SK-N-MC (cell line): ENCODE measurements at regions not wholly inside any gene's neighbourhood (a gene's known extent, or its start where the extent isn't known, plus 50 kb on each side); places are given as distances from the start of the nearest gene placed in this dataset.

Source experiments
- DNase-seq: peaks from one replicate; pipeline ENCODE4 v3.0.0-alpha.2; 2011; ENCODE audit warnings: low read depth, low spot score
- H3K27ac ChIP-seq: fragments of 200-600 bp; sonication (generic); 2 replicates; pipeline ENCODE4 v1.5.1; 2016; ENCODE audit warnings: mixed run types
- H3K36me3 ChIP-seq: fragments of 200-600 bp; sonication (generic); 2 replicates; pipeline ENCODE4 v1.6.1; 2017; ENCODE audit warnings: antibody characterized with exemption, low read length, mixed read lengths; ENCODE audit not compliant: insufficient read depth
- H3K4me3 ChIP-seq: fragments of 200-600 bp; sonication (generic); 2 replicates; pipeline ENCODE4 v1.5.1; 2016
- H3K9ac ChIP-seq: fragments of 200-600 bp; sonication (generic); 2 replicates; pipeline ENCODE4 v1.8.0; 2017; ENCODE audit warnings: mixed run types, mixed read lengths; ENCODE audit not compliant: insufficient read length
- H3K9me3 ChIP-seq: fragments of 200-600 bp; sonication (generic); 2 replicates; pipeline ENCODE4 v1.6.1; 2017; ENCODE audit warnings: low read depth, mild to moderate bottlenecking, antibody characterized with exemption, low read length, moderate library complexity, mixed read lengths
- EZH2 ChIP-seq: fragments of 200-600 bp; sonication (generic); IDR thresholded peaks from one replicate; pipeline ENCODE4 v1.6.1; 2017; ENCODE audit warnings: antibody characterized with exemption
- FOXP2 ChIP-seq: optimal IDR thresholded peaks from 2 replicates; pipeline ENCODE3; 2011; ENCODE audit warnings: mild to moderate bottlenecking, moderate library complexity; ENCODE audit not compliant: insufficient read depth; ENCODE audit errors: extremely low read length, control extremely low read depth
- POLR2AphosphoS5 ChIP-seq: IDR thresholded peaks from 2 replicates; pipeline ENCODE4 v1.6.1; 2012; ENCODE audit warnings: mild to moderate bottlenecking, low read depth, low read length, borderline replicate concordance

GRCh38 chr9:107591781-107592180, 102.2 kb upstream of the KLF4 start:
- Histone ChIP-seq H3K4me3 (no peak overlapping the region), H3K27ac (no peak overlapping the region), H3K36me3 (no peaks in the 10 kb centered on the region), H3K9ac (no peak overlapping the region), H3K9me3 (no peaks in the 10 kb centered on the region)
- DNase-seq = no peak
- TF ChIP-seq POLR2AphosphoS5 (no peak), EZH2 (no peak), FOXP2 (no peak)

- Histone ChIP-seq H3K9ac (no peak overlapping the region), H3K27ac (no peak overlapping the region), H3K36me3 (no peaks in the 10 kb centered on the region), H3K4me3 (no peak overlapping the region), H3K9me3 (no peaks in the 10 kb centered on the region)
- TF ChIP-seq EZH2 (no peak), POLR2AphosphoS5 (no peak), FOXP2 (no peak)
- no peak for DNase-seq
Observed at GRCh38 chr9:107588393-107588792, 98.8 kb upstream of the KLF4 start.

GRCh38 chr9:107587191-107587963, 97.8 kb upstream of the KLF4 start:
- no peak for DNase-seq
- H3K27ac ChIP-seq = no peak overlapping the region
- H3K9ac ChIP-seq = no peak overlapping the region
- no peak for TF ChIP-seq FOXP2
- TF ChIP-seq POLR2AphosphoS5 = no peak
- TF ChIP-seq EZH2 = no peak
- H3K4me3 ChIP-seq = no peak overlapping the region
- H3K9me3 ChIP-seq = no peaks in the 10 kb centered on the region
- H3K36me3 ChIP-seq = no peaks in the 10 kb centered on the region

- no peak overlapping the region for H3K27ac ChIP-seq
- DNase-seq = no peak
- no peak overlapping the region for H3K9ac ChIP-seq
- no peaks in the 10 kb centered on the region for H3K36me3 ChIP-seq
- TF ChIP-seq FOXP2 (no peak), POLR2AphosphoS5 (no peak), EZH2 (no peak)
- H3K4me3 ChIP-seq = no peak overlapping the region
- no peaks in the 10 kb centered on the region for H3K9me3 ChIP-seq
Observed at GRCh38 chr9:107586493-107586892, 96.9 kb upstream of the KLF4 start.

GRCh38 chr9:107585465-107585864, 95.9 kb upstream of the KLF4 start:
- Histone ChIP-seq H3K4me3 (no peak overlapping the region), H3K36me3 (no peaks in the 10 kb centered on the region), H3K9ac (no peak overlapping the region), H3K9me3 (no peaks in the 10 kb centered on the region), H3K27ac (no peak overlapping the region)
- DNase-seq = no peak
- TF ChIP-seq POLR2AphosphoS5 = no peak
- no peak for TF ChIP-seq FOXP2
- no peak for TF ChIP-seq EZH2

- Histone ChIP-seq H3K9ac (no peak overlapping the region), H3K9me3 (no peaks in the 10 kb centered on the region), H3K27ac (no peak overlapping the region), H3K4me3 (no peak overlapping the region), H3K36me3 (no peaks in the 10 kb centered on the region)
- no peak for DNase-seq
- no peak for TF ChIP-seq EZH2
- no peak for TF ChIP-seq FOXP2
- no peak for TF ChIP-seq POLR2AphosphoS5
Observed at GRCh38 chr9:107584944-107585343, 95.4 kb upstream of the KLF4 start.

- Histone ChIP-seq H3K27ac (no peak overlapping the region), H3K9ac (no peak overlapping the region), H3K36me3 (no peaks in the 10 kb centered on the region), H3K4me3 (no peak overlapping the region), H3K9me3 (no peaks in the 10 kb centered on the region)
- TF ChIP-seq FOXP2 (no peak), POLR2AphosphoS5 (no peak), EZH2 (no peak)
- no peak for DNase-seq
Observed at GRCh38 chr9:107584186-107584585, 94.6 kb upstream of the KLF4 start.

GRCh38 chr9:107577140-107577776, 87.7 kb upstream of the KLF4 start:
- Histone ChIP-seq H3K9me3 (no peaks in the 10 kb centered on the region), H3K4me3 (no peak overlapping the region), H3K9ac (no peak overlapping the region), H3K27ac (no peak overlapping the region), H3K36me3 (no peaks in the 10 kb centered on the region)
- TF ChIP-seq FOXP2 = no peak
- no peak for DNase-seq
